ENCODE measurements at regions not wholly inside any gene's neighbourhood (a gene's known extent, or its start where the extent isn't known, plus 50 kb on each side); places are given as distances from the start of the nearest gene placed in this dataset.

- no peaks in the 10 kb centered on the region for H3K9me3 ChIP-seq (replicated peaks; ENCODE audit: control insufficient read depth, low read depth, low read length)
- DNase-seq, result no peak
- 16% methylated on average over 15 of the region's 20 CpGs for WGBS (ENCODE audit: insufficient coverage)
- no peaks in the 10 kb centered on the region for H3K27me3 ChIP-seq (ENCODE audit: control insufficient read depth, insufficient read depth, low read length)
- H3K4me1 ChIP-seq (ENCODE audit: control insufficient read depth, insufficient read depth, low read length), result peaks cover 43% of the 10 kb centered on the region
- H3K36me3 ChIP-seq (ENCODE audit: control insufficient read depth, insufficient read depth, low read length), result peaks cover 78% of the 10 kb centered on the region
- no peak overlapping the region for H3K4me3 ChIP-seq (ENCODE audit: low read length)
- H3K27ac ChIP-seq (ENCODE audit: low read length), result peak overlapping the region; percentile 94
These were observed 75.0 kb downstream of the RFLNA start for GRCh38 chr12:124369827-124370378.

GRCh38 chr12:124369055-124369826 is 74.3 kb downstream of the RFLNA start:
- Histone ChIP-seq H3K36me3 (ENCODE audit: control insufficient read depth, insufficient read depth, low read length) (peaks cover 76% of the 10 kb centered on the region), H3K9me3 (replicated peaks; ENCODE audit: control insufficient read depth, low read depth, low read length) (no peaks in the 10 kb centered on the region), H3K4me3 (ENCODE audit: low read length) (no peak overlapping the region), H3K27me3 (ENCODE audit: control insufficient read depth, insufficient read depth, low read length) (no peaks in the 10 kb centered on the region), H3K27ac (ENCODE audit: low read length) (peak overlapping the region; percentile 94), H3K4me1 (ENCODE audit: control insufficient read depth, insufficient read depth, low read length) (peaks cover 48% of the 10 kb centered on the region)
- DNase-seq, result peak; percentile 95
- 10% methylated on average over 28 of the region's 38 CpGs for WGBS (ENCODE audit: insufficient coverage)

DNA sequence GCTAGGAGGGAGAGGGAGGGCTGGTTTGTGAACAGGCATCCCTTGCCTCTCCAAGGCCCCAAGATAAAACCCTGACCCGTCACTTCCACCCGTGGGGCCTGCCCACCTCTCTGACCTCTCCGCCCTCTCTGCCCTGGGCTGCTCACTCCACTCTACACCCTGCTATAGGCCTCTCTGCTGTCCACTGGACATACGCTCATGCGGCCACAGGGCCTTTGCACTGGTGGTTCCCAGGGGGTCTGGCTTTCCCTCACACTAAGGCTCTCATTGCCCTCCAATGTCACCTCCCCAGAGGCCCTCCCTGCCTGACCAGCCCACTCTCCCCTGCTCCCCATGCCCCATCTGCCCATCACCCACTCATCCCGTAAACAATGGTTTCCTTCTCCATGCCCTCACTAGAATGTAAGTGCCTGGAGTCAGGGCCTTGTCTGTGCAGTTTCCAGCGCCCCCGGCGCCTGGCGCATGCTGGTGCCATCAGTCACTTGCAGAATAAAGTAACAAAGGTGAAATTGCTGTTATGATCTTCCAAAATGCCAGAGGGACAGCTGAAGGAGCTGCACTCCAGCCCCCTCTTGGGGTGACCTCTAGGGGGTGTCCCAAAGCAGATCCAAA is 73.6 kb downstream of the RFLNA start:
- Histone ChIP-seq H3K4me1 (ENCODE audit: control insufficient read depth, insufficient read depth, low read length) (peaks cover 55% of the 10 kb centered on the region), H3K27me3 (ENCODE audit: control insufficient read depth, insufficient read depth, low read length) (no peaks in the 10 kb centered on the region), H3K4me3 (ENCODE audit: low read length) (no peak overlapping the region), H3K27ac (ENCODE audit: low read length) (peak overlapping the region; percentile 94), H3K36me3 (ENCODE audit: control insufficient read depth, insufficient read depth, low read length) (peaks cover 73% of the 10 kb centered on the region), H3K9me3 (replicated peaks; ENCODE audit: control insufficient read depth, low read depth, low read length) (no peaks in the 10 kb centered on the region)
- DNase-seq, result no peak
- WGBS (ENCODE audit: insufficient coverage), result 92% methylated on average over 10 of the region's 10 CpGs

DNA sequence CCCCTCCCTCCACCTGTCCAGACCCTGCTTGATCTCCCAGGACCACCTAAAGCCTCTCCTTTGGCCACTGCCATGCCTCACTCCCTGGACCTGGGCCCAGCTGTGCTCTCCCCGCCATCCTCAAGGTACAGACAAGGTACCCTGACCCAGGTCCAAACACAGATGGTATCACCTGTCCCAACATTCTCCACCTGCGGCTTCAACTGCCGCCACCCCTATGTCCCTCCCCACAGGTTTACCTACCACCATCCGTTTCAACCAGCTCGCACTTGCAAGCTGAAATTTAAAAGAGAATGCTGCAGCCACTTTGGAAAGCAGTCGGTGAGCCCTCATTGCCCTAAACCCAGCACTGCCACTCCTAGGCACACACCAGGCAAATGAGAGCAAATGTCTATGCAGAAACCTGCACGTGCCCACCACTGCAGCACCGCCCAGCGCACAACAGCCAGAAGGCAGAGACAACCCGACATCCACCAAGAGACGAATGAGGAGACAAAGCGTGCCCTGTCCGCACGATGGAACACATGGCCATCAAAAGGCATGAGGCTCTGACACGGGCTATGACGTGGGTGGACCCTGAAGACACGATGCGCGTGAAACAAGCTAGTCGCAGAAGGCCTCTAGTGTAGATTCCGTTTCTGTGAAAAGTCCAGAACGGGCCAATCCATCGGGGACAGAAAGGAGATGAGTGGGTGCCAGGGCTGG is 71.0 kb downstream of the RFLNA start:
- whole genome bisulfite sequencing (ENCODE audit: insufficient coverage), result 89% methylated on average over 18 of the region's 23 CpGs
- Histone ChIP-seq H3K27me3 (ENCODE audit: control insufficient read depth, insufficient read depth, low read length) (no peaks in the 10 kb centered on the region), H3K36me3 (ENCODE audit: control insufficient read depth, insufficient read depth, low read length) (peaks cover 72% of the 10 kb centered on the region), H3K4me3 (ENCODE audit: low read length) (no peak overlapping the region), H3K4me1 (ENCODE audit: control insufficient read depth, insufficient read depth, low read length) (peaks cover 57% of the 10 kb centered on the region), H3K9me3 (replicated peaks; ENCODE audit: control insufficient read depth, low read depth, low read length) (no peaks in the 10 kb centered on the region), H3K27ac (ENCODE audit: low read length) (no peak overlapping the region)
- DNase-seq, result no peak
